T-cell (primary cell): ENCODE measurements at regions not wholly inside any gene's neighbourhood (a gene's known extent, or its start where the extent isn't known, plus 50 kb on each side); places are given as distances from the start of the nearest gene placed in this dataset.

ENCODE experiments used
- ATAC-seq, 4 experiments: fragments of 200-7000 bp in 3 of 4; fragments of 150-1000 bp in 1 of 4; cut with Tn5 transposase; replicated peaks in 1 of 4; 1 replicate in 3 of 4; 2 replicates in 1 of 4; pipeline ENCODE4 v1.10.0; 2021; ENCODE audit warnings: moderate library complexity in 3 of 4, mild to moderate bottlenecking in 2 of 4, moderate number of reproducible peaks in 1 of 4
- CTCF ChIA-PET, 2 donors: fragments of 300-600 bp; sonication (Branson Sonifier 250); formaldehyde crosslinking; loops; one replicate each; lab custom pipeline; 2022; ENCODE audit warnings: antibody characterized with exemption in 2 of 2; lab: Charles Lee
- POLR2A ChIA-PET, 2 donors: fragments of 300-600 bp; sonication (Branson Sonifier 250); formaldehyde crosslinking; loops; one replicate each; lab custom pipeline; 2022; ENCODE audit warnings: antibody characterized with exemption in 2 of 2; lab: Charles Lee
- DNase-seq, 35 experiments: peaks; one replicate each; pipeline versions ENCODE4 v3.0.0 to v3.0.0-alpha.2; 2013 to 2023
- H3K27ac ChIP-seq: one replicate; pipeline ENCODE4 v1.5.1; 2013; ENCODE audit warnings: low read length
- H3K27me3 ChIP-seq, 2 experiments: replicated peaks in 1 of 2; 1 replicate in 1 of 2; 2 replicates in 1 of 2; pipeline versions ENCODE4 v1.6.1 to v1.7.0; 2013; ENCODE audit warnings: low read length in 1 of 2, mixed read lengths in 1 of 2; ENCODE audit not compliant: control insufficient read depth in 2 of 2, insufficient read depth in 2 of 2; ENCODE audit errors: extremely low read depth in 1 of 2
- H3K36me3 ChIP-seq, 2 donors: 1 replicate in 1 of 2; 2 replicates in 1 of 2; pipeline versions ENCODE4 v1.6.1 to v1.7.0; 2013; ENCODE audit warnings: low read length in 1 of 2; ENCODE audit not compliant: control insufficient read depth in 2 of 2, insufficient read depth in 1 of 2; ENCODE audit errors: extremely low read depth in 1 of 2
- H3K4me1 ChIP-seq, 2 experiments: 1 replicate in 1 of 2; 2 replicates in 1 of 2; pipeline versions ENCODE4 v1.6.1 to v1.7.0; 2013; ENCODE audit warnings: low read length in 2 of 2, mixed read lengths in 1 of 2; ENCODE audit not compliant: insufficient read depth in 2 of 2, control insufficient read depth in 1 of 2; ENCODE audit errors: extremely low read depth in 1 of 2
- H3K4me3 ChIP-seq, 2 donors: 1 replicate in 1 of 2; 2 replicates in 1 of 2; pipeline versions ENCODE4 v1.5.1 to v1.7.0; 2013; ENCODE audit warnings: mild to moderate bottlenecking in 2 of 2, low read length in 1 of 2, moderate library complexity in 1 of 2; ENCODE audit not compliant: control insufficient read depth in 1 of 2; ENCODE audit errors: extremely low read depth in 1 of 2
- H3K9me3 ChIP-seq: 2 replicates; pipeline ENCODE4 v1.7.0; 2013
- H3K27ac Mint-ChIP-seq, 2 donors: one replicate each; pipeline ENCODE4 v1.8.0; 2020 to 2021; ENCODE audit warnings: mild to moderate bottlenecking in 2 of 2, mixed read lengths in 2 of 2
- H3K27me3 Mint-ChIP-seq, 2 donors: one replicate each; pipeline ENCODE4 v1.8.0; 2021 to 2022; ENCODE audit warnings: mixed read lengths in 2 of 2
- H3K36me3 Mint-ChIP-seq: one replicate; pipeline ENCODE4 v1.8.0; 2021; ENCODE audit warnings: mixed read lengths
- H3K4me1 Mint-ChIP-seq, 3 donors: one replicate each; pipeline ENCODE4 v1.8.0; 2020 to 2022; ENCODE audit warnings: mixed read lengths in 3 of 3, mild to moderate bottlenecking in 1 of 3
- H3K4me3 Mint-ChIP-seq, 3 donors: one replicate each; pipeline ENCODE4 v1.8.0; 2020 to 2022; ENCODE audit warnings: mild to moderate bottlenecking in 3 of 3, mixed read lengths in 3 of 3, moderate library complexity in 3 of 3
- H3K9me3 Mint-ChIP-seq, 3 donors: one replicate each; pipeline ENCODE4 v1.8.0; 2020 to 2022; ENCODE audit warnings: mixed read lengths in 3 of 3
- whole genome bisulfite sequencing: methylation state at CpG from one replicate; pipeline ENCODE4 v1.1.5; 2013; ENCODE audit warnings: missing lambda C conversion rate; ENCODE audit not compliant: insufficient coverage; 5-methylcytosine and 5-hydroxymethylcytosine counted together

- WGBS, result no CpG with 5 or more reads among the region's 4 CpGs
- H3K4me1 Mint-ChIP-seq, result no peaks in the 10 kb centered on the region
Measured at GRCh38 chr2:58364098-58364497, 123.0 kb upstream of the FANCL start.

GRCh38 chr2:58358026-58358425, 116.9 kb upstream of the FANCL start:
- Mint-ChIP-seq H3K27ac (no peak overlapping the region), H3K4me1 (no peaks in the 10 kb centered on the region), H3K4me3 (no peak overlapping the region), H3K9me3 (no peaks in the 10 kb centered on the region), H3K36me3 (no peaks in the 10 kb centered on the region), H3K27me3 (peaks cover 4 to 5% of the 10 kb centered on the region in 2 donors)
- H3K9me3 ChIP-seq, result no peaks in the 10 kb centered on the region
- 64% methylated on average over 1 of the region's 1 CpG for WGBS
- H3K4me3 ChIP-seq, result no peak overlapping the region
- no peak for ATAC-seq
- H3K27me3 ChIP-seq, result no peaks in the 10 kb centered on the region
- DNase-seq, result no peak
- H3K27ac ChIP-seq, result no peak overlapping the region
- CTCF ChIA-PET, result no interaction called here
- POLR2A ChIA-PET, result no interaction called here
- no peaks in the 10 kb centered on the region for H3K4me1 ChIP-seq
- H3K36me3 ChIP-seq, result no peaks in the 10 kb centered on the region

More at GRCh38 chr2:58364098-58364497, 123.0 kb upstream of the FANCL start:
- no peaks in the 10 kb centered on the region for H3K36me3 Mint-ChIP-seq
- POLR2A ChIA-PET, result no interaction called here
- DNase-seq, result no peak
- H3K27ac Mint-ChIP-seq, result no peak overlapping the region
- no peak for ATAC-seq
- CTCF ChIA-PET, result no interaction called here
- Histone ChIP-seq H3K4me1 (no peaks in the 10 kb centered on the region), H3K4me3 (no peak overlapping the region), H3K36me3 (no peaks in the 10 kb centered on the region), H3K9me3 (no peaks in the 10 kb centered on the region), H3K27ac (no peak overlapping the region), H3K27me3 (no peaks in the 10 kb centered on the region)
- no peaks in the 10 kb centered on the region for H3K9me3 Mint-ChIP-seq
- H3K27me3 Mint-ChIP-seq, result peaks cover 0 to 4% of the 10 kb centered on the region in 2 donors
- H3K4me3 Mint-ChIP-seq, result no peak overlapping the region

GRCh38 chr2:58357521-58357920, 116.4 kb upstream of the FANCL start:
- no peak for ATAC-seq
- no peaks in the 10 kb centered on the region for H3K4me1 Mint-ChIP-seq
- no peaks in the 10 kb centered on the region for H3K4me1 ChIP-seq
- H3K27me3 Mint-ChIP-seq, result peaks cover 4 to 5% of the 10 kb centered on the region in 2 donors
- no peaks in the 10 kb centered on the region for H3K36me3 ChIP-seq
- 80% methylated on average over 1 of the region's 2 CpGs for WGBS
- H3K4me3 ChIP-seq, result no peak overlapping the region
- H3K36me3 Mint-ChIP-seq, result no peaks in the 10 kb centered on the region
- no peaks in the 10 kb centered on the region for H3K27me3 ChIP-seq
- H3K4me3 Mint-ChIP-seq, result no peak overlapping the region
- H3K27ac Mint-ChIP-seq, result no peak overlapping the region
- CTCF ChIA-PET, result no interaction called here
- H3K27ac ChIP-seq, result no peak overlapping the region
- no peaks in the 10 kb centered on the region for H3K9me3 ChIP-seq
- DNase-seq, result no peak
- no peaks in the 10 kb centered on the region for H3K9me3 Mint-ChIP-seq
- POLR2A ChIA-PET, result no interaction called here

GRCh38 chr2:58354230-58354629, 113.1 kb upstream of the FANCL start:
- CTCF ChIA-PET, result no interaction called here
- ATAC-seq, result no peak
- peaks cover 0 to 8% (median 2%) of the 10 kb centered on the region in 3 donors for H3K4me1 Mint-ChIP-seq

GRCh38 chr2:58350484-58350883, 109.4 kb upstream of the FANCL start:
- Mint-ChIP-seq H3K4me1 (peaks cover 0 to 8% (median 2%) of the 10 kb centered on the region in 3 donors), H3K27me3 (peaks cover 2 to 5% of the 10 kb centered on the region in 2 donors)
- POLR2A ChIA-PET, result no interaction called here

More at GRCh38 chr2:58354230-58354629, 113.1 kb upstream of the FANCL start:
- no peak overlapping the region for H3K4me3 ChIP-seq
- POLR2A ChIA-PET, result no interaction called here
- H3K27ac ChIP-seq, result no peak overlapping the region
- no peaks in the 10 kb centered on the region for H3K36me3 Mint-ChIP-seq
- H3K27me3 ChIP-seq, result peaks cover 0 to 3% of the 10 kb centered on the region in 2 experiments
- no peaks in the 10 kb centered on the region for H3K9me3 ChIP-seq
- H3K36me3 ChIP-seq, result no peaks in the 10 kb centered on the region
- H3K9me3 Mint-ChIP-seq, result no peaks in the 10 kb centered on the region
- no peak overlapping the region for H3K4me3 Mint-ChIP-seq
- no peak for DNase-seq
- WGBS, result no CpG with 5 or more reads among the region's 1 CpG
- H3K4me1 ChIP-seq, result peaks cover 0 to 5% of the 10 kb centered on the region in 2 experiments
- peaks cover 2 to 5% of the 10 kb centered on the region in 2 donors for H3K27me3 Mint-ChIP-seq
- no peak overlapping the region for H3K27ac Mint-ChIP-seq

GRCh38 chr2:58347810-58348209, 106.7 kb upstream of the FANCL start:
- H3K9me3 ChIP-seq, result no peaks in the 10 kb centered on the region
- POLR2A ChIA-PET, result no interaction called here
- Mint-ChIP-seq H3K36me3 (peaks cover 3% of the 10 kb centered on the region), H3K9me3 (peaks cover under 1 to 6% (median 5%) of the 10 kb centered on the region in 3 donors), H3K27me3 (peaks cover 0 to 5% of the 10 kb centered on the region in 2 donors), H3K4me3 (no peak overlapping the region), H3K4me1 (peaks cover 0 to 8% (median 2%) of the 10 kb centered on the region in 3 donors), H3K27ac (no peak overlapping the region)
- no CpG with 5 or more reads among the region's 1 CpG for WGBS
- no peak overlapping the region for H3K27ac ChIP-seq
- no peak for ATAC-seq
- no peak overlapping the region for H3K4me3 ChIP-seq
- DNase-seq, result no peak
- H3K4me1 ChIP-seq, result peaks cover 0 to 5% of the 10 kb centered on the region in 2 experiments
- no peaks in the 10 kb centered on the region for H3K36me3 ChIP-seq
- peaks cover 0 to 3% of the 10 kb centered on the region in 2 experiments for H3K27me3 ChIP-seq
- CTCF ChIA-PET, result no interaction called here

More at GRCh38 chr2:58350484-58350883, 109.4 kb upstream of the FANCL start:
- H3K4me1 ChIP-seq, result peaks cover 0 to 5% of the 10 kb centered on the region in 2 experiments
- WGBS, result 0% methylated on average over 1 of the region's 2 CpGs
- H3K27ac ChIP-seq, result no peak overlapping the region
- CTCF ChIA-PET, result no interaction called here
- H3K4me3 ChIP-seq, result no peak overlapping the region
- no peaks in the 10 kb centered on the region for H3K36me3 ChIP-seq
- H3K4me3 Mint-ChIP-seq, result no peak overlapping the region
- peaks cover 0 to 3% of the 10 kb centered on the region in 2 experiments for H3K27me3 ChIP-seq
- no peak for ATAC-seq
- no peaks in the 10 kb centered on the region for H3K36me3 Mint-ChIP-seq
- H3K27ac Mint-ChIP-seq, result no peak overlapping the region
- DNase-seq, result no peak
- no peaks in the 10 kb centered on the region for H3K9me3 Mint-ChIP-seq
- no peaks in the 10 kb centered on the region for H3K9me3 ChIP-seq

GRCh38 chr2:58341047-58341446, 99.9 kb upstream of the FANCL start:
- POLR2A ChIA-PET, result no interaction called here
- no peak overlapping the region for H3K4me3 ChIP-seq
- no peak for ATAC-seq

More at GRCh38 chr2:58341047-58341446, 99.9 kb upstream of the FANCL start:
- Mint-ChIP-seq H3K36me3 (peaks cover 3% of the 10 kb centered on the region), H3K27ac (no peak overlapping the region), H3K4me3 (no peak overlapping the region), H3K27me3 (peaks cover 3 to 18% of the 10 kb centered on the region in 2 donors), H3K9me3 (peaks cover 12 to 19% (median 17%) of the 10 kb centered on the region in 3 donors), H3K4me1 (no peaks in the 10 kb centered on the region)
- peaks cover 0 to 10% of the 10 kb centered on the region in 2 experiments for H3K27me3 ChIP-seq
- CTCF ChIA-PET, result no interaction called here
- WGBS, result 84% methylated on average over 2 of the region's 2 CpGs
- H3K36me3 ChIP-seq, result no peaks in the 10 kb centered on the region
- H3K9me3 ChIP-seq, result no peaks in the 10 kb centered on the region
- DNase-seq, result no peak
- H3K4me1 ChIP-seq, result no peaks in the 10 kb centered on the region
- H3K27ac ChIP-seq, result no peak overlapping the region
